Brain microvascular endothelial cell (primary cell): ENCODE measurements at regions not wholly inside any gene's neighbourhood (a gene's known extent, or its start where the extent isn't known, plus 50 kb on each side); places are given as distances from the start of the nearest gene placed in this dataset.

Experiments used
- DNase-seq: peaks from one replicate; pipeline ENCODE4 v3.0.0-alpha.2; 2020
- H3K27ac ChIP-seq: fragments of 250-450 bp; sonication (Bioruptor Pico); 2 replicates; pipeline ENCODE4 v1.5.1; 2020; ENCODE audit warnings: mild to moderate bottlenecking, moderate library complexity
- H3K27me3 ChIP-seq: fragments of 250-450 bp; sonication (Bioruptor Pico); replicated peaks from 2 replicates; pipeline ENCODE4 v1.5.1; 2020; ENCODE audit warnings: mild to moderate bottlenecking
- H3K36me3 ChIP-seq: fragments of 250-450 bp; sonication (Bioruptor Pico); replicated peaks from 2 replicates; pipeline ENCODE4 v1.5.1; 2020; ENCODE audit warnings: mild to moderate bottlenecking
- H3K4me3 ChIP-seq: 2 replicates; pipeline ENCODE4 v1.5.1; 2011; ENCODE audit warnings: low read depth, mild to moderate bottlenecking, control low read depth, low read length, moderate library complexity
- CTCF ChIP-seq: IDR thresholded peaks from 2 replicates; pipeline ENCODE4 v1.5.1; 2011; ENCODE audit warnings: low read depth, mild to moderate bottlenecking, moderate library complexity, low read length, control low read depth, inconsistent platforms; ENCODE audit errors: missing control alignments
- in situ Hi-C: cut with HindIII; loops from 2 replicates; pipeline ENCODE4 v1.10.0; 2017; ENCODE audit warnings: low sequenced_read_pairs, low pct_ligation_motif_present

GRCh38 chr4:67055319-67055718 lies 490.0 kb downstream of the CENPC start:
- Histone ChIP-seq H3K4me3 (no peak overlapping the region), H3K27me3 (no peaks in the 10 kb centered on the region), H3K36me3 (no peaks in the 10 kb centered on the region), H3K27ac (no peak overlapping the region)
- no peak for TF ChIP-seq CTCF
- in situ Hi-C loops: no loop called here
- no peak for DNase-seq

GRCh38 chr4:67054896-67055295 lies 490.4 kb downstream of the CENPC start:
- H3K27ac ChIP-seq: no peak overlapping the region
- TF ChIP-seq CTCF: no peak
- no peaks in the 10 kb centered on the region for H3K36me3 ChIP-seq
- in situ Hi-C loops: no loop called here
- H3K27me3 ChIP-seq: no peaks in the 10 kb centered on the region
- no peak for DNase-seq
- no peak overlapping the region for H3K4me3 ChIP-seq

GRCh38 chr4:67052814-67053675 lies 492.3 kb downstream of the CENPC start:
- no peaks in the 10 kb centered on the region for H3K36me3 ChIP-seq
- in situ Hi-C loops: no loop called here
- H3K27ac ChIP-seq: no peak overlapping the region
- no peak for TF ChIP-seq CTCF
- no peak for DNase-seq
- no peak overlapping the region for H3K4me3 ChIP-seq
- H3K27me3 ChIP-seq: no peaks in the 10 kb centered on the region

GRCh38 chr4:67051000-67051789 lies 494.1 kb downstream of the CENPC start:
- no peak for DNase-seq
- Histone ChIP-seq H3K27ac (no peak overlapping the region), H3K4me3 (no peak overlapping the region), H3K36me3 (no peaks in the 10 kb centered on the region), H3K27me3 (no peaks in the 10 kb centered on the region)
- in situ Hi-C loops: no loop called here
- TF ChIP-seq CTCF: no peak

GRCh38 chr4:67049446-67049845 lies 495.9 kb downstream of the CENPC start:
- Histone ChIP-seq H3K36me3 (no peaks in the 10 kb centered on the region), H3K4me3 (no peak overlapping the region), H3K27ac (no peak overlapping the region), H3K27me3 (no peaks in the 10 kb centered on the region)
- in situ Hi-C loops: no loop called here
- TF ChIP-seq CTCF: no peak
- no peak for DNase-seq
